ENCODE measurements at regions not wholly inside any gene's neighbourhood (a gene's known extent, or its start where the extent isn't known, plus 50 kb on each side); places are given as distances from the start of the nearest gene placed in this dataset.
"Not testable (repeated sequence)": the region's sequence is repeated elsewhere in the genome, so short reads cannot be mapped to it uniquely, and the experiment has no call there.

DNA sequence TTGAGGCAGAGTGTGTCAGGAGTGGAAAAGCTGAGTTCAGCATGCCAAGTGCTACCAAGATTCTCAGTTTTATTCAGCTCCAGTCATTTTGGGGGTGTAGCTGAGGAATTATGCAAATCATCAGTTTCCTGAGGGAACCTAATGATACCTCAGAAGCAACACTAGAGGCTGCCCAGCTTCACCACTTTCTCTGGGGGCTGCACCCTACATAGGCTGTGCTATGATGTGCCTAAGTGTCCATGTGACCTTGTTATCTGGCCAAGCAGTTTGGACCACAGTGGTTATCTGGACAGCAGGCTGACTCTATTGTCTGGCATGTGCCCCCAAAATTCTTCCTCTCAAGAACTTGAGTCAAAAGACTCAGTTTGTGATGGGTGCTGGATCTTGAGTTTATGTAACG lies 374.6 kb upstream of the SYNCRIP start:
- no peaks in the 10 kb centered on the region for H3K27me3 ChIP-seq (ENCODE audit: insufficient read depth, poor library complexity, severe bottlenecking)
- no peak overlapping the region for H3K27ac ChIP-seq (ENCODE audit: poor library complexity, severe bottlenecking)
- no peaks in the 10 kb centered on the region for H3K36me3 ChIP-seq (ENCODE audit: low read depth)
- no peaks in the 10 kb centered on the region for H3K9me3 ChIP-seq (ENCODE audit: severe bottlenecking)
- DNase-seq (ENCODE audit: low spot score) (no peak), ATAC-seq (ENCODE audit: low read depth) (no peak)
- TF ChIP-seq, protein P1, sequence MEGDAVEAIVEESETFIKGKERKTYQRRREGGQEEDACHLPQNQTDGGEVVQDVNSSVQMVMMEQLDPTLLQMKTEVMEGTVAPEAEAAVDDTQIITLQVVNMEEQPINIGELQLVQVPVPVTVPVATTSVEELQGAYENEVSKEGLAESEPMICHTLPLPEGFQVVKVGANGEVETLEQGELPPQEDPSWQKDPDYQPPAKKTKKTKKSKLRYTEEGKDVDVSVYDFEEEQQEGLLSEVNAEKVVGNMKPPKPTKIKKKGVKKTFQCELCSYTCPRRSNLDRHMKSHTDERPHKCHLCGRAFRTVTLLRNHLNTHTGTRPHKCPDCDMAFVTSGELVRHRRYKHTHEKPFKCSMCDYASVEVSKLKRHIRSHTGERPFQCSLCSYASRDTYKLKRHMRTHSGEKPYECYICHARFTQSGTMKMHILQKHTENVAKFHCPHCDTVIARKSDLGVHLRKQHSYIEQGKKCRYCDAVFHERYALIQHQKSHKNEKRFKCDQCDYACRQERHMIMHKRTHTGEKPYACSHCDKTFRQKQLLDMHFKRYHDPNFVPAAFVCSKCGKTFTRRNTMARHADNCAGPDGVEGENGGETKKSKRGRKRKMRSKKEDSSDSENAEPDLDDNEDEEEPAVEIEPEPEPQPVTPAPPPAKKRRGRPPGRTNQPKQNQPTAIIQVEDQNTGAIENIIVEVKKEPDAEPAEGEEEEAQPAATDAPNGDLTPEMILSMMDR (IDR thresholded peaks at IDR 0.05; ENCODE audit: poor library complexity, severe bottlenecking): no peak
- H3K4me3 ChIP-seq (ENCODE audit: severe bottlenecking): no peak overlapping the region
- H3K4me1 ChIP-seq (ENCODE audit: insufficient read depth, poor library complexity, severe bottlenecking): no peaks in the 10 kb centered on the region

- Histone ChIP-seq H3K9me3 (ENCODE audit: severe bottlenecking) (no peaks in the 10 kb centered on the region), H3K36me3 (ENCODE audit: low read depth) (no peaks in the 10 kb centered on the region), H3K4me3 (ENCODE audit: severe bottlenecking) (no peak overlapping the region), H3K4me1 (ENCODE audit: insufficient read depth, poor library complexity, severe bottlenecking) (no peaks in the 10 kb centered on the region), H3K27ac (ENCODE audit: poor library complexity, severe bottlenecking) (no peak overlapping the region), H3K27me3 (ENCODE audit: insufficient read depth, poor library complexity, severe bottlenecking) (no peaks in the 10 kb centered on the region)
- TF ChIP-seq, protein P1 (IDR thresholded peaks at IDR 0.05; ENCODE audit: poor library complexity, severe bottlenecking): no peak
- ATAC-seq (ENCODE audit: low read depth) (no peak), DNase-seq (ENCODE audit: low spot score) (no peak)
These were observed 373.9 kb upstream of the SYNCRIP start for GRCh38 chr6:86016567-86016966.

DNA sequence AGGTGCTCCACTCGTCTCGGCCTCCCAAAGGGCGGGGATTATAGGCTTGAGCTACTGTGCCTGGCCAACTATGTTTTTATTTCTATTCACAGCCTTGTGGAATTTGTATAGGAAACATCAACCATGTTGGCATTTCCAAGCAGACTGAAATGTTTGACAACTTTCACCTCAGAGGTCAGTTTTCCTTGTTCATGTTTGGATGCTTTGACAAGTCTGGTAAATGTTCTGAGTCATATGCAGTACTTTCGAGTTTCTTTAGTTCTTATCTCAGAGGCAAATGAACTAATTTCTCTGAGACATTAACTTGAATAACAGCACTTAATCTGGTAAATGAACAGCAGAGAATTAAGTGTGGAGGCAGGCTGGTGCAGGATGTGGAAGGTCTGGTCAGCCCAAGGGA lies 373.4 kb upstream of the SYNCRIP start:
- H3K9me3 ChIP-seq (ENCODE audit: severe bottlenecking): no peaks in the 10 kb centered on the region
- DNase-seq (ENCODE audit: low spot score): no peak
- H3K4me3 ChIP-seq (ENCODE audit: severe bottlenecking): no peak overlapping the region
- TF ChIP-seq, protein P1 (IDR thresholded peaks at IDR 0.05; ENCODE audit: poor library complexity, severe bottlenecking): no peak
- no peak overlapping the region for H3K27ac ChIP-seq (ENCODE audit: poor library complexity, severe bottlenecking)
- no peaks in the 10 kb centered on the region for H3K4me1 ChIP-seq (ENCODE audit: insufficient read depth, poor library complexity, severe bottlenecking)
- no peaks in the 10 kb centered on the region for H3K36me3 ChIP-seq (ENCODE audit: low read depth)
- ATAC-seq (ENCODE audit: low read depth): no peak
- H3K27me3 ChIP-seq (ENCODE audit: insufficient read depth, poor library complexity, severe bottlenecking): no peaks in the 10 kb centered on the region

DNA sequence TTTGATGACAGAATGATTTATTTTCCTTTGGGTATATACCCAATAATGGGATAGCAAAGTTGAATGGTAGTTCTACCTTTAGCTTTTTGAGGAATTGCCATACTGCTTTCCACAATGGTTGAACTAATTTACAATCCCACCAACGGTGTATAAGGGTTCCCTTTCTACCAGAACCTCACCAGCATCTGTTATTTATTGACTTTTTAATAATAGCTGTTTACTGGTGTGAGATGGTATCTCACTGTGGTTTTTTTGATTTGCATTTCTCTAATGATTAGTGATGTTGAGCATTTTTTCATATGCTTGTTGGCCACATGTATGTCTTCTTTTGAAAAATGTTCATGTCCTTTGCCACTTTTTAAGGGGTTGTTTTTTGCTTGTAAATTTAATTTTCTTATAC lies 370.3 kb upstream of the SYNCRIP start:
- H3K27me3 ChIP-seq (ENCODE audit: insufficient read depth, poor library complexity, severe bottlenecking); ATAC-seq (ENCODE audit: low read depth); H3K4me3 ChIP-seq (ENCODE audit: severe bottlenecking); H3K27ac ChIP-seq (ENCODE audit: poor library complexity, severe bottlenecking); H3K36me3 ChIP-seq (ENCODE audit: low read depth); DNase-seq (ENCODE audit: low spot score); H3K4me1 ChIP-seq (ENCODE audit: insufficient read depth, poor library complexity, severe bottlenecking); H3K9me3 ChIP-seq (ENCODE audit: severe bottlenecking): not testable (repeated sequence)

GRCh38 chr6:86010915-86011786 lies 368.5 kb upstream of the SYNCRIP start:
- H3K4me3 ChIP-seq (ENCODE audit: severe bottlenecking): no peak overlapping the region
- no peaks in the 10 kb centered on the region for H3K9me3 ChIP-seq (ENCODE audit: severe bottlenecking)
- H3K36me3 ChIP-seq (ENCODE audit: low read depth): no peaks in the 10 kb centered on the region
- H3K27ac ChIP-seq (ENCODE audit: poor library complexity, severe bottlenecking): no peak overlapping the region
- no peak for DNase-seq (ENCODE audit: low spot score)
- TF ChIP-seq, protein P1 (IDR thresholded peaks at IDR 0.05; ENCODE audit: poor library complexity, severe bottlenecking): no peak
- no peaks in the 10 kb centered on the region for H3K27me3 ChIP-seq (ENCODE audit: insufficient read depth, poor library complexity, severe bottlenecking)
- no peak for ATAC-seq (ENCODE audit: low read depth)
- no peaks in the 10 kb centered on the region for H3K4me1 ChIP-seq (ENCODE audit: insufficient read depth, poor library complexity, severe bottlenecking)

All from RWPE2 (cell line).